Cardiac septum (tissue), 1 donor: ENCODE measurements at regions not wholly inside any gene's neighbourhood (a gene's known extent, or its start where the extent isn't known, plus 50 kb on each side); places are given as distances from the start of the nearest gene placed in this dataset.

ENCODE experiments used
- DNase-seq: peaks from one replicate; pipeline ENCODE4 v3.0.0-alpha.2; 2020; ENCODE audit warnings: low spot score
- intact Hi-C: fragments of 100-400 bp; cut with DNase I; formaldehyde crosslinking; loops from one replicate; pipeline ENCODE4 v1.14.0; 2022
- donor health status: DM: no; HTN: no; CAD: no.

DNA sequence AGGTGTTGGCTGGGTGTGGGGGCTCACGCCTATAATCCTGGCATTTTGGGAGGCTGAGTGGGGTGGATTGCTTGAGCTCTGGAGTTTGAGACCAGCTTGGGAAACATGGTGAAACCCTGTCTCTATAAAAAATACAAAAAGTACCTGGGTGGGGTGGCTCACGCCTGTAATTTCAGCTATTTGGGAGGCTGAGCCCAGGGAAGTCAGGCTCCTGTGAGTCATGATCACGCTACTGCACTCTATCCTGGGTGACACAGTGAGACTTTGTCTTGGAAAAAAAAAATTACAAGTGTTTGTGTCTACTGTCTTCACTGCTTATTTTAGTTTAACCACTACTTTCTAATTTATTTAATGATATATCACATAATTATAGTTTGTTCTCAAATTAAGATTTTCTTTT lies 62.7 kb upstream of the DOCK10 start:
- intact Hi-C loops, result no loop called here
- DNase-seq, result no peak

- intact Hi-C loops, result no loop called here
- DNase-seq, result no peak
Observed at GRCh38 chr2:225104321-225104720, 62.1 kb upstream of the DOCK10 start.

- intact Hi-C loops, result no loop called here
- DNase-seq, result no peak
Observed at GRCh38 chr2:225103737-225104141, 61.5 kb upstream of the DOCK10 start.

DNA sequence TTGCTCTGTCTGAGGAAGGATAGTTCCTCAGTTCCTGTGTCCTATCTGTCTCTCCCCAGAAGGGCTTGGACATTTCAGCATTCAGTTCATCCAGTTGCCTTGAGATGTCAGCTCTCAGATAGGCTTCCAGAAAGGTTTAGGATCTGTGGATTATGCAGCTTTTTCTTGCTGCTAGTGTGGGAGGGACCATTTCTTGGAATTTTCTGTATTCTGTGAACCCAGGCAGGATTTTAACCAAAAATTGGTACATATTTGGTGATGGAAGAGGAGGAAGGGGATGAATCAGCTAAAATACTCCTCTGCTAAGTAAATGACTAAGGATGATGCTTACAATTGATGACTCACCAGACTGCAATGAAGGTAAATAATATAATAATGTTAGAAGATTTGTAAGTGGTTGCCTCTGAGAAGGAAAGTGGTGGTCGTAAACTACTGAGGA lies 58.6 kb upstream of the DOCK10 start:
- DNase-seq, result no peak
- intact Hi-C loops, result no loop called here

DNA sequence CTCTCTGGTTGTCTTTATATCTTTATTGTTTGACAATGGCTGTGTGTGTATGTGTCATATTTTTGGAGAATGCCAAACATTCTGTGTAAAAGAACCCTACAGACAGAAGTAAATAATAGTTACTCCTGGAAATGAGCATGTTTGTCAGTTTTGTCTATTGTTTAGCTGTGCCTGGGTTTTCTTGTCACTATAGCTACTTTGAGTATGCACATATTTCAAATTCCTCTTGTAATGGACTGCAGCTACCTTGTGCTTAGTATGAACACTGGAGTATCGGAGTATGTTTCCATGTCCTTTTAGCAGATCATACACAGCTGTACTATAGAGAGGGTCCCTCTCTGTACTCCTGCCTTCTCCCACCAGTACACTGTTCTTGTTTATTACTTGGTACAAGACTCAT lies 58.0 kb upstream of the DOCK10 start:
- intact Hi-C loops, result no loop called here
- DNase-seq, result no peak

- no peak for DNase-seq
- intact Hi-C loops, result no loop called here
Observed at GRCh38 chr2:225097035-225097434, 54.8 kb upstream of the DOCK10 start.
